ENCODE measurements at regions not wholly inside any gene's neighbourhood (a gene's known extent, or its start where the extent isn't known, plus 50 kb on each side); places are given as distances from the start of the nearest gene placed in this dataset.

DNA sequence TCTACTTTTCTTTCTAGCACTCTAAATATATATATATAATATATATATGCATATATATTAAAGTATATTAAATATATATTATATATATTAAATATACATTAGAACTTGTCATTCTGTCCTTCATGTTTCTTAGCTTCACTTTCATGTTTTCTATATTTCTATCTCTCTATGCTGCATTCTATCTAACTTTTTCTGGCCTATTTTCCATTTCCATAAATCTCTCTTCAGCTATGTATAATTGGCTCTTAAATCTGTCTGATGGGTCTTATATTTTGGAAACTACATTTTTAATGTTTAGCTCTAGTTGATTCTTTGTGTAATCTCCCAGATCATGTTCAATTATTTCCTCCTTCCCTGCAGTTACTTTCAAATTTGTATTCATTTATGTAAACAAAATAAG lies 72.2 kb downstream of the MTNR1B start:
- TF ChIP-seq EZH2 (IDR thresholded peaks at IDR 0.05): no peak
- TF ChIP-seq POLR2AphosphoS5 (IDR thresholded peaks at IDR 0.05; ENCODE audit: borderline replicate concordance, low read depth, low read length): no peak
- no peak for TF ChIP-seq FOXP2 (optimal IDR thresholded peaks at IDR 0.05; ENCODE audit: control extremely low read depth, extremely low read length, insufficient read depth)
